ENCODE measurements at regions not wholly inside any gene's neighbourhood (a gene's known extent, or its start where the extent isn't known, plus 50 kb on each side); places are given as distances from the start of the nearest gene placed in this dataset.

GRCh38 chr10:131556061-131556896 is 244.8 kb upstream of the TCERG1L start:
- TF ChIP-seq USF2 (IDR thresholded peaks at IDR 0.05; ENCODE audit: borderline replicate concordance, low read depth, low read length) (no peak), KDM1A (IDR thresholded peaks at IDR 0.05; ENCODE audit: borderline replicate concordance) (no peak), EZH2 (IDR thresholded peaks at IDR 0.05; ENCODE audit: borderline replicate concordance, control insufficient read depth, low read depth, low read length) (no peak), CTCF (IDR thresholded peaks at IDR 0.05 in 2 of 3, conservative IDR thresholded peaks at IDR 0.05 in 1 of 3; ENCODE audit: control insufficient read depth in 2 of 3, extremely low read depth in 1 of 3, insufficient read depth in 1 of 3, low read depth in 3 of 3, low read length in 3 of 3) (no peak), USF1 (IDR thresholded peaks at IDR 0.05; ENCODE audit: borderline replicate concordance, extremely low read length, insufficient read depth, low read depth, low read length) (no peak), LARP7 (IDR thresholded peaks at IDR 0.05) (no peak), CEBPZ (IDR thresholded peaks at IDR 0.05; ENCODE audit: low read depth, low read length) (no peak), POLR2AphosphoS5 (IDR thresholded peaks at IDR 0.05; ENCODE audit: low read length) (no peak), SUPT20H (IDR thresholded peaks at IDR 0.05; ENCODE audit: borderline replicate concordance, control insufficient read depth, low read depth, low read length) (no peak), SUZ12 (IDR thresholded peaks at IDR 0.05; ENCODE audit: unreplicated experiment) (no peak), CBFB (IDR thresholded peaks at IDR 0.05; ENCODE audit: low read depth) (no peak), CUX1 (IDR thresholded peaks at IDR 0.05; ENCODE audit: insufficient replicate concordance, low read depth, low read length) (no peak)
